IPS-11a (cell line): ENCODE measurements at regions not wholly inside any gene's neighbourhood (a gene's known extent, or its start where the extent isn't known, plus 50 kb on each side); places are given as distances from the start of the nearest gene placed in this dataset.
"Not testable (repeated sequence)": the region's sequence is repeated elsewhere in the genome, so short reads cannot be mapped to it uniquely, and the experiment has no call there.

ENCODE experiments used
- H3K4me3 ChIP-seq: one replicate; pipeline ENCODE4 v1.5.1; 2013; ENCODE audit warnings: low read depth, low read length, control low read depth

GRCh38 chr1:120357046-120357445 is 57.8 kb upstream of the NBPF8 start:
- H3K4me3 ChIP-seq: not testable (repeated sequence)

GRCh38 chr1:120356170-120356569 is 58.7 kb upstream of the NBPF8 start:
- H3K4me3 ChIP-seq: not testable (repeated sequence)

- H3K4me3 ChIP-seq: peak overlapping the region; percentile 1
These were observed 60.1 kb upstream of the NBPF8 start for GRCh38 chr1:120354618-120355184.

DNA sequence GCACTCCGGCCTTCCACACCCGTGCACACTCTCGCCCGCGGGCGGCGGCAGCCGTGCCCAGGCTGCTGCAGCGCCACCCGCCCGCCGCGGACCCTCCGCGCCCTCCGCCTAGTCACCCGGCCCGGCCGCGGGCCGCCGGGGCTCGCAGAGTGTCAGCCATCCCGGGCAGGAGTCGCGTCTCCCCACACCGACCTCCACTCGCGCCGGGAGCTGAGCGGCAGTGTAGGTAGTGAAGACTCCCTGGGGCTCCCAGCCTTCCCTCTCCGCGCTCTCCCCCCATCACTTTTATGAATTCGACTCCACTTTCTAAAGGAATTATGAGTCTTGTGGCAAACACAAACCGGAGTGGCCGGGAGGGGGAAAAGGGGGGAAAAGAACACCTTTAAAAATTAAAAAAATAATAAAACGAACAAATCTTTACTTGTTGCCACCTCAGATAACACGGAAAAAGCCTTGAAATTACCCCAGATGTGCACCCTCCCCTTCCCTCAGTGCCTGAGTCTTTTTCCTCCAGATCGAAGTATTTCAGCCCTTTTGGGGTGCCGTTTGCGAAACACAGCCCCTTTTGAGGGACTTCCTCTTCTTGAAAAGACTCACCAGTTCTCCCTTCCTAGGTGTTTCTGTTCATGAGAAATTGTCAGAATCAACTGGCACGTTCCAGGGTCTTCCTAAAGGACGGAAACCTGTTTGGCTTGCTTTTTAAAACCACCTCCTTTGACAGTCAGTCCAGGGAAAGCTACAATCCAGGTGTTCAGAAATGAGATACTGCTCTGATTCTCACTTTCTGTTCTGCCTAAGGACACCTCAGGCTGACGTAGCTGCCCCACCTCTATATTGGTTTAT is 72.4 kb upstream of the NBPF8 start:
- not testable (repeated sequence) for H3K4me3 ChIP-seq

DNA sequence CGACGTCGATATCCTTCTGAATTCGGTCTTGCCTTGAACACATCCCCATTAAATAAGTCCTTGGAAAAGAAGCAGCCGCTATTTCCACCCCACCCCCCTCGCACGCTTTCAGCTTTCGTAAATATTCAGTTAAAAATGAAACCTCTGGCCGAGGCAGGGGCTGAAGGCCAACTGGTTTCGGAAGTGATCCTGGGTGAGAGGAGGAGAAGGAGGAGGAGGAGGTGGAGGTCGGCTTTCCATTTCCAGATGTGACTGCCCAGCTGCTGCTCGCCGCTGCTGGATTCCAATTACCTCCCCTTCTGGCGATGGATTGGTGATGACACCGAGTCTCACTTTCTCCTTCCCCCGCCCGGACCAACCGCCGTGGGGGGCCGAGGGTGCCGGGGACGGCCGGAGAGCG is 73.1 kb upstream of the NBPF8 start:
- H3K4me3 ChIP-seq: not testable (repeated sequence)

GRCh38 chr1:120340838-120341751 is 73.7 kb upstream of the NBPF8 start:
- H3K4me3 ChIP-seq: peak overlapping the region; percentile 13

DNA sequence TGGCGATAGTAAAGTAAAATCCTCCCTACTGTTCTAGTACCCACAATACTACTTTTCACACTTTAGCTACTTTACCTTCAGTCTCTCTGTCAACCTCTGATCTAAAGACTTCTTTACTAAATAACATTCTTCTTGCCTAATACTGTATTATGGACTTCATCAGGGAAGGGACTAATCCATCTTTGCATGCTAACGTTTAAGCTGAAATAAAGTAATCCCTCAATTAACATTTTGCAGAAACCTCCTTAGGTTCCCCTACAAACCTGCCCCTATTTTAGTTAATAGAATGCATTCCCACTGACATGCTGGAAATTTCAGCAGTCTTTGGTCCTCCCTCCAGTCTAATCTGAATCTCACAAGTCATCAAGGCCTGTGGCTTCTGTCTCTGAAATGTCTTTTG is 99.1 kb upstream of the NBPF8 start:
- not testable (repeated sequence) for H3K4me3 ChIP-seq

GRCh38 chr1:120311930-120312329 is 102.9 kb upstream of the NBPF8 start:
- not testable (repeated sequence) for H3K4me3 ChIP-seq

GRCh38 chr1:120308940-120309578 is 105.8 kb upstream of the NBPF8 start:
- H3K4me3 ChIP-seq: not testable (repeated sequence)

DNA sequence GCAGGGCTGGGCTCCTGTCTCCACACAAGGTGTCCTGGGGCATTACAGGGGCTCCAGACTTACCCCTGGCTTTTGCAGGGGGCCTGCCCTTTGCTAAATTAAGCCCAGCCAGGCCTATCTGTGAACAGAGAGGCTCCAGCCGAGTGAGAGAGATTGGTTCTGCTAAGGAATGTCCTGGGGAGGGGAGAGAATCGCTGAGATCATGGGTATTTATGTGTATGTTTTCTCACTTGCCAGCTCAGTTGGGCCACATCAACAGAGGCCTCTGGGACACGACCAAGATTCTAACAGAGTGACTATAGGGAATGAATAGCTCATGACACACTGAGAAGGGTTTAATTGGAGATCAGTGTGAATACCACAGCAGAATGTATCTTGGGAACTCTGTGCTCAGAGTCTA is 109.8 kb upstream of the NBPF8 start:
- H3K4me3 ChIP-seq: not testable (repeated sequence)

DNA sequence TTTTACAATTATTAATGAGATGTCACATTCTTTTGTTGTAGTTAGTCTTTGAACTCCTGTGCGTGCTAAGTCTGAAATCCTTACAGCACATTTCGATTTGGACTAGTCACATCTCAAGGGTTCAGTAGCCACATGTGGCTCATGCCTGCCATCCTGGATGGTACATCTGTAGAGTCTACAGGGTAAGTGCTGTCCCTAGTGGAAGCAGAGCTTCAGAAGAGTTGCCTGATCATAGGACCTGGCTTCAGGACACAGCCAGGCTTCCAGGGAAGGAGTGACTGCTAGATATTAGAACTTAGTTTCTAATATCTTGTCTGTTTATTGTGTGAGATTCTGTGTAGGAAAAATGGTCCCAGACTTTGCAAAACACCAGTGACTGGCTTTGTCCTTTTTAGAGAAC is 110.5 kb upstream of the NBPF8 start:
- not testable (repeated sequence) for H3K4me3 ChIP-seq

- H3K4me3 ChIP-seq: not testable (repeated sequence)
These were observed 115.3 kb upstream of the NBPF8 start for GRCh38 chr1:120299433-120300057.

GRCh38 chr1:120298487-120298886 is 116.3 kb upstream of the NBPF8 start:
- not testable (repeated sequence) for H3K4me3 ChIP-seq

GRCh38 chr1:120297345-120297953 is 117.4 kb upstream of the NBPF8 start:
- H3K4me3 ChIP-seq: not testable (repeated sequence)

DNA sequence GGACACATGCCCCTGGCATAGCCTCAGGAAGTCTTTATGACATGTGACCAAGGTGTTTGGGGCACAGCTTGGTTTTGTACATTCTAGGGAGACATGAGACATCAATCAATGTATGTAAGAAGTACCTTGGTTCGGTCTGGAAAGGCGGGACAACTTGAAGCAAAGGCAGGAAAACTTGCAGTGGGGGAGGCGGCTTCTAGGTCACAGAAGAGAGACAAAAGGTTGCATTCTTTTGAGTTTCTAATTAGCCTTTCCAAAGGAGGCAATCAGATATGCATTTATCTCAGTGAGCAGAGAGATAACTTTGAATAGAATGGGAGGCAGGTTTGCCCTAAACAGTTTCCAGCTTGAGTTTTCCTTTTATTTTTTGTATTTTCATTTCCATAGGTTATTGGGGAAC is 113.8 kb upstream of the SEC22B start:
- not testable (repeated sequence) for H3K4me3 ChIP-seq

- not testable (repeated sequence) for H3K4me3 ChIP-seq
These were observed 113.3 kb upstream of the SEC22B start for GRCh38 chr1:120289601-120290074.

DNA sequence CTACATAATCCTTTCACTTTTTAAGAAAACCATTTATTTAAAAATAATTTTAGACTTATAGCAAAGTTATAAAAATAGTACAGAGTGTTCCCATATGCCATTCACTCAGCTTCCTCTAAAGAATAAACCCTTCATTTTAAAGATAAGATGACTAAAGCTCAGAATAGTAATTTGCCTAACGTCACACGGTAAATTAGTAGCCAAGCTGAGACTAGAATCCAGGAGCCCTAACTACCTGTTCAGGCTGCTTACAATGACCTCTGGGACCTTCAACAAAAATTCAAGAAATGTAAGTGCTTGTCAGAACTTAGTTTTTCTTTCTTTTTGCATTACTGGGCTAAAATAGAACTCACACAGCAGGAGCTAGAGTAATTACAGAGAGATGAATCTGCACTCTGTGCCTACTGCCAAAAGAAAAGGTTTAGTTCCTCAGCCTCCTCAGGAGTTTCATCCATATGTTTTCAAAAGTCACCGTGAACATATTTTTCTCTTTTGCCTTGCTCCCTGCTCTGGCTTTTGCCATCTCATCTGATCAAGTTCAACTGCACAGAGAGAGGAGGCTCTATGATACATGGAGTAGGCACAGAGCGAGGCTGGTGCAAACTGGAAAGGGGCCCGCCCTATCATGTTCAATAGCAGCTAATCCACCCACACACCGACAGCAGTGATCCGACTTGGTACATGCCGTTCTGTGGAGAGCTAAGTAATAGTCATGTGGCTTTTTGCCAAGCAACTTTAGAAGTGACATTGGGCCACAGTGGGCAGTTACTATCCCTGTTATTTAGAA is 112.7 kb upstream of the SEC22B start:
- H3K4me3 ChIP-seq: not testable (repeated sequence)

DNA sequence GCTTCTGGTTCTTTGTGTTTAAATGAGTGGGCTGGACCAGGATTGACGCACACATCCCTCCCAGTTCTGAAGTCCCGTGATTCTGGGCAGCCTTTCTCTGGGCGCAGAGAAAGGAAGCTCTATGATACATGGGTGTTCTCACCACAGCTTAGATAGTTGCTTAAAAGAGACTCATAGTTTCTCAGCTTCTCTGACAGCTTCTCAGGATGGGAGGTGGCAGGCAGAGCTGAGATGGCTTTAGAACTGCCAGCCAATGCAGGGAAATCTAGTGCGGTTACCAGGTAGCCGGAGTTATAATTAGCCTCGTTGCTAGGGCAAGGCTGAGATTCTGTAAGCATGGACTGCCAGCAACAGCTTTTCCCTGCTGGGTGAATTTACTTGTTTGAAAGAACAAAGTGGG is 111.8 kb upstream of the SEC22B start:
- H3K4me3 ChIP-seq: not testable (repeated sequence)

- not testable (repeated sequence) for H3K4me3 ChIP-seq
These were observed 106.6 kb upstream of the SEC22B start for GRCh38 chr1:120282744-120283464.
